Kidney (tissue), 13 donors: ENCODE measurements at regions not wholly inside any gene's neighbourhood (a gene's known extent, or its start where the extent isn't known, plus 50 kb on each side); places are given as distances from the start of the nearest gene placed in this dataset.
A peak's percentile ranks its signal among the peaks of the same experiment; 100 is the strongest.

Source experiments
- DNase-seq, 5 donors: peaks; one replicate each; pipeline ENCODE4 v3.0.0-alpha.2; 2013 to 2020
- FAIRE-seq: peaks from 2 replicates; lab custom pipeline; 2012; peaks lifted over from hg19 to GRCh38; lab: Jason Lieb, UNC
- H3K27ac ChIP-seq, 2 donors: one replicate each; pipeline ENCODE4 v1.7.0; 2013; ENCODE audit warnings: low read depth in 2 of 2, low read length in 2 of 2, inconsistent platforms in 1 of 2
- H3K27me3 ChIP-seq: one replicate; pipeline ENCODE4 v1.7.1; 2013; ENCODE audit warnings: low read length, inconsistent platforms; ENCODE audit not compliant: control insufficient read depth, insufficient read depth
- H3K36me3 ChIP-seq, 3 donors: one replicate each; pipeline versions ENCODE4 v1.7.0 to v1.7.1; 2013; ENCODE audit warnings: low read length in 3 of 3, control low read depth in 1 of 3, inconsistent platforms in 1 of 3; ENCODE audit not compliant: insufficient read depth in 3 of 3, control insufficient read depth in 2 of 3
- H3K4me1 ChIP-seq, 3 donors: one replicate each; pipeline versions ENCODE4 v1.7.0 to v1.7.1; 2013; ENCODE audit warnings: low read length in 3 of 3, inconsistent platforms in 1 of 3, low read depth in 1 of 3; ENCODE audit not compliant: control insufficient read depth in 2 of 3, insufficient read depth in 2 of 3
- H3K4me3 ChIP-seq, 3 donors: one replicate each; pipeline versions ENCODE4 v1.7.0 to v1.8.1; 2013; ENCODE audit warnings: low read length in 3 of 3, control low read depth in 1 of 3, inconsistent platforms in 1 of 3
- H3K9ac ChIP-seq, 3 donors: one replicate each; pipeline versions ENCODE4 v1.7.0 to v1.7.1; 2013; ENCODE audit warnings: low read length in 3 of 3, control low read depth in 1 of 3, inconsistent platforms in 1 of 3
- H3K9me3 ChIP-seq, 3 donors: one replicate each; pipeline versions ENCODE4 v1.7.0 to v1.7.1; 2013; ENCODE audit warnings: low read length in 3 of 3, control low read depth in 1 of 3, inconsistent platforms in 1 of 3; ENCODE audit not compliant: control insufficient read depth in 2 of 3, insufficient read depth in 1 of 3
- CTCF ChIP-seq: IDR thresholded peaks from 3 replicates; pipeline ENCODE4 v1.5.1; 2012; ENCODE audit warnings: mild to moderate bottlenecking, moderate library complexity, borderline replicate concordance; ENCODE audit not compliant: insufficient read depth; ENCODE audit errors: extremely low read depth
- intact Hi-C: fragments of 100-400 bp; cut with DNase I; formaldehyde crosslinking; loops from one replicate; pipeline ENCODE4 v1.11.1; 2022
- donor health status: control.
- donor health status: control.
- donor health status: control.
- donor health status: control.
- donor health status: control.
- donor health status: DM: yes; HTN: yes; CAD: no.
- donor health status: Normal renal cell carcinoma (clear cell type).

- FAIRE-seq (no peak), DNase-seq (no peak)
- no peak overlapping the region for H3K4me3 ChIP-seq
- H3K27me3 ChIP-seq: no peaks in the 10 kb centered on the region
- TF ChIP-seq CTCF: no peak
- no peaks in the 10 kb centered on the region for H3K4me1 ChIP-seq
- intact Hi-C loops: no loop called here
- H3K9me3 ChIP-seq: no peaks in the 10 kb centered on the region
- no peak overlapping the region for H3K27ac ChIP-seq
- H3K36me3 ChIP-seq: no peaks in the 10 kb centered on the region
- no peak overlapping the region for H3K9ac ChIP-seq
Observed at GRCh38 chr2:234179031-234179363, 128.5 kb downstream of the SPP2 start.

- Histone ChIP-seq H3K27ac (no peak overlapping the region), H3K4me1 (no peaks in the 10 kb centered on the region), H3K9me3 (no peaks in the 10 kb centered on the region), H3K4me3 (no peak overlapping the region), H3K9ac (no peak overlapping the region), H3K27me3 (no peaks in the 10 kb centered on the region), H3K36me3 (no peaks in the 10 kb centered on the region)
- no peak for TF ChIP-seq CTCF
- intact Hi-C loops: no loop called here
- no peak for FAIRE-seq
- DNase-seq: peak in 3 of 5 donors; percentile 39 to 48 (median 40)
Observed at GRCh38 chr2:234178330-234179030, 128.0 kb downstream of the SPP2 start.

GRCh38 chr2:234175649-234176048, 125.1 kb downstream of the SPP2 start:
- intact Hi-C loops: no loop called here
- no peaks in the 10 kb centered on the region for H3K4me1 ChIP-seq
- no peak overlapping the region for H3K27ac ChIP-seq
- no peaks in the 10 kb centered on the region for H3K27me3 ChIP-seq
- TF ChIP-seq CTCF: no peak
- H3K9me3 ChIP-seq: no peaks in the 10 kb centered on the region
- no peak for DNase-seq
- FAIRE-seq: no peak
- H3K9ac ChIP-seq: no peak overlapping the region
- H3K4me3 ChIP-seq: no peak overlapping the region
- H3K36me3 ChIP-seq: no peaks in the 10 kb centered on the region

- no peak overlapping the region for H3K27ac ChIP-seq
- DNase-seq (no peak), FAIRE-seq (no peak)
- H3K36me3 ChIP-seq: no peaks in the 10 kb centered on the region
- H3K4me3 ChIP-seq: no peak overlapping the region
- H3K27me3 ChIP-seq: no peaks in the 10 kb centered on the region
- H3K9ac ChIP-seq: no peak overlapping the region
- H3K4me1 ChIP-seq: no peaks in the 10 kb centered on the region
- intact Hi-C loops: no loop called here
- TF ChIP-seq CTCF: no peak
- H3K9me3 ChIP-seq: no peaks in the 10 kb centered on the region
Observed at GRCh38 chr2:234174742-234175141, 124.2 kb downstream of the SPP2 start.
